Panc1 (cell line): ENCODE measurements at regions not wholly inside any gene's neighbourhood (a gene's known extent, or its start where the extent isn't known, plus 50 kb on each side); places are given as distances from the start of the nearest gene placed in this dataset.

ENCODE experiments used
- ATAC-seq: fragments of 200-7000 bp; cut with Tn5 transposase; 2 replicates; pipeline ENCODE4 v1.9.1; 2020; ENCODE audit warnings: mild to moderate bottlenecking, moderate library complexity
- BruUV-seq: library from RNA; stranded (reverse); fragments of 400-500 nt; replicated peaks from 2 replicates; lab custom pipeline; 2021; lab: Mats Ljungman, UMichigan
- CTCF ChIA-PET: fragments of 300-600 bp; sonication (Branson Sonifier 250); formaldehyde crosslinking; loops from one replicate; lab custom pipeline; 2022; ENCODE audit warnings: antibody characterized with exemption; lab: Charles Lee
- POLR2A ChIA-PET: fragments of 300-600 bp; sonication (Branson Sonifier 250); formaldehyde crosslinking; loops from one replicate; lab custom pipeline; 2022; ENCODE audit warnings: antibody characterized with exemption; lab: Charles Lee
- DNase-seq: peaks from one replicate; pipeline ENCODE4 v3.0.0-alpha.2; 2010; ENCODE audit warnings: low read depth, low spot score
- H3K27ac ChIP-seq: 2 replicates; pipeline ENCODE4 v1.5.1; 2011; ENCODE audit warnings: mild to moderate bottlenecking, low read length, inconsistent platforms
- H3K27me3 ChIP-seq: fragments of 200-500 bp; sonication (Bioruptor generic); 2 replicates; pipeline ENCODE4 v1.6.0; 2014; ENCODE audit warnings: low read length, inconsistent platforms; ENCODE audit not compliant: control insufficient read depth, insufficient read depth
- H3K36me3 ChIP-seq: fragments of 200-500 bp; sonication (Bioruptor generic); 2 replicates; pipeline ENCODE4 v1.5.1; 2014; ENCODE audit warnings: inconsistent platforms, mild to moderate bottlenecking, low read length, moderate library complexity; ENCODE audit not compliant: control insufficient read depth, insufficient read depth
- H3K4me1 ChIP-seq: 2 replicates; pipeline ENCODE4 v1.5.1; 2011; ENCODE audit warnings: inconsistent platforms, mild to moderate bottlenecking, low read length, moderate library complexity; ENCODE audit not compliant: control insufficient read depth, insufficient read depth
- H3K4me3 ChIP-seq, 2 experiments: 2 replicates each; pipeline ENCODE4 v1.5.1; 2011 to 2012; ENCODE audit warnings: low read depth in 2 of 2, low read length in 2 of 2, mild to moderate bottlenecking in 2 of 2, inconsistent platforms in 1 of 2, moderate library complexity in 1 of 2
- H3K9me3 ChIP-seq: fragments of 200-500 bp; sonication (Bioruptor generic); 2 replicates; pipeline ENCODE4 v1.5.1; 2014; ENCODE audit warnings: low read depth, mild to moderate bottlenecking, inconsistent platforms, low read length, moderate library complexity; ENCODE audit not compliant: control insufficient read depth, insufficient read depth
- POLR2AphosphoS5 ChIP-seq: IDR thresholded peaks from 2 replicates; pipeline ENCODE4 v1.6.1; 2012; ENCODE audit warnings: mild to moderate bottlenecking, low read depth, low read length, moderate library complexity
- SIN3A ChIP-seq: IDR thresholded peaks from 2 replicates; pipeline ENCODE4 v1.6.1; 2012; ENCODE audit warnings: low read depth, mild to moderate bottlenecking, low read length, moderate library complexity, borderline replicate concordance; ENCODE audit not compliant: insufficient read depth
- TCF7L2 ChIP-seq: IDR thresholded peaks from 2 replicates; pipeline ENCODE4 v1.6.1; 2011; ENCODE audit warnings: mild to moderate bottlenecking, low read depth, low read length, inconsistent platforms
- in situ Hi-C: cut with HindIII; loops from 2 replicates; pipeline ENCODE4 v1.10.0; 2016; ENCODE audit warnings: low sequenced_read_pairs, low pct_unique_long_range_greater_than_20kb
- intact Hi-C: fragments of 100-400 bp; cut with micrococcal nuclease; formaldehyde crosslinking; loops from one replicate; pipeline ENCODE4 v1.10.0; 2022; ENCODE audit not compliant: unreplicated experiment
- TF ChIP-seq, protein P1 (sequence below), 2 experiments: IDR thresholded peaks; 2 replicates each; pipeline ENCODE4 v1.6.1; 2011 to 2012; ENCODE audit warnings: low read depth in 2 of 2, control low read depth in 1 of 2, low read length in 1 of 2, mild to moderate bottlenecking in 1 of 2, moderate library complexity in 1 of 2; ENCODE audit not compliant: insufficient read depth in 1 of 2
- TF ChIP-seq, protein P2 (sequence below): fragments of 450-650 bp; IDR thresholded peaks from 2 replicates; pipeline ENCODE4 v1.5.1; 2017; ENCODE audit warnings: mild to moderate bottlenecking

DNA sequence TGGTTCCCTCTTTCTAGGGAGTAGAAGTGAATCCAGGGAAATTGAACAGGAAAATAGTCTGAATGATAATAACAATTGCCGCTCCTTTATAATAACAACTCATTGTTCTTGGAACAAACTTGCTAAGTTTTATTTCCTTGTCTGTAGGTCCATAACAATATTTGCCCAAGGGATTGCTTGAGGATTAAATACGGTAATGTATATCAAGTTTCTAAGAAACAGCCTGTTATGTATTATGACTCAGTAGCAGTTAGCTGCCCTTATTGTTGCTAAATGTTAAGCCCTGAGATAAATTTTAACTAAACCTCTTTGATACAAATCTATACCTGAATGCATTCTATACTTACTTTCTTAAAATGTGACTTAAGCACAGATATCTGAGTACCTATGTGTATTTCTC, 215.9 kb upstream of the AADAT start:
- no peak for DNase-seq
- in situ Hi-C loops: no loop called here
- Histone ChIP-seq H3K4me1 (no peaks in the 10 kb centered on the region), H3K9me3 (no peaks in the 10 kb centered on the region), H3K27ac (no peak overlapping the region), H3K36me3 (no peaks in the 10 kb centered on the region), H3K4me3 (no peak overlapping the region), H3K27me3 (no peaks in the 10 kb centered on the region)
- intact Hi-C loops: no loop called here
- TF ChIP-seq, protein P1, sequence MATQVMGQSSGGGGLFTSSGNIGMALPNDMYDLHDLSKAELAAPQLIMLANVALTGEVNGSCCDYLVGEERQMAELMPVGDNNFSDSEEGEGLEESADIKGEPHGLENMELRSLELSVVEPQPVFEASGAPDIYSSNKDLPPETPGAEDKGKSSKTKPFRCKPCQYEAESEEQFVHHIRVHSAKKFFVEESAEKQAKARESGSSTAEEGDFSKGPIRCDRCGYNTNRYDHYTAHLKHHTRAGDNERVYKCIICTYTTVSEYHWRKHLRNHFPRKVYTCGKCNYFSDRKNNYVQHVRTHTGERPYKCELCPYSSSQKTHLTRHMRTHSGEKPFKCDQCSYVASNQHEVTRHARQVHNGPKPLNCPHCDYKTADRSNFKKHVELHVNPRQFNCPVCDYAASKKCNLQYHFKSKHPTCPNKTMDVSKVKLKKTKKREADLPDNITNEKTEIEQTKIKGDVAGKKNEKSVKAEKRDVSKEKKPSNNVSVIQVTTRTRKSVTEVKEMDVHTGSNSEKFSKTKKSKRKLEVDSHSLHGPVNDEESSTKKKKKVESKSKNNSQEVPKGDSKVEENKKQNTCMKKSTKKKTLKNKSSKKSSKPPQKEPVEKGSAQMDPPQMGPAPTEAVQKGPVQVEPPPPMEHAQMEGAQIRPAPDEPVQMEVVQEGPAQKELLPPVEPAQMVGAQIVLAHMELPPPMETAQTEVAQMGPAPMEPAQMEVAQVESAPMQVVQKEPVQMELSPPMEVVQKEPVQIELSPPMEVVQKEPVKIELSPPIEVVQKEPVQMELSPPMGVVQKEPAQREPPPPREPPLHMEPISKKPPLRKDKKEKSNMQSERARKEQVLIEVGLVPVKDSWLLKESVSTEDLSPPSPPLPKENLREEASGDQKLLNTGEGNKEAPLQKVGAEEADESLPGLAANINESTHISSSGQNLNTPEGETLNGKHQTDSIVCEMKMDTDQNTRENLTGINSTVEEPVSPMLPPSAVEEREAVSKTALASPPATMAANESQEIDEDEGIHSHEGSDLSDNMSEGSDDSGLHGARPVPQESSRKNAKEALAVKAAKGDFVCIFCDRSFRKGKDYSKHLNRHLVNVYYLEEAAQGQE (IDR thresholded peaks at IDR 0.05; ENCODE audit: insufficient read depth in 1 of 2, low read depth in 2 of 2, low read length in 1 of 2): no peak
- TF ChIP-seq SIN3A (no peak), POLR2AphosphoS5 (no peak), TCF7L2 (no peak)
- TF ChIP-seq, protein P2, sequence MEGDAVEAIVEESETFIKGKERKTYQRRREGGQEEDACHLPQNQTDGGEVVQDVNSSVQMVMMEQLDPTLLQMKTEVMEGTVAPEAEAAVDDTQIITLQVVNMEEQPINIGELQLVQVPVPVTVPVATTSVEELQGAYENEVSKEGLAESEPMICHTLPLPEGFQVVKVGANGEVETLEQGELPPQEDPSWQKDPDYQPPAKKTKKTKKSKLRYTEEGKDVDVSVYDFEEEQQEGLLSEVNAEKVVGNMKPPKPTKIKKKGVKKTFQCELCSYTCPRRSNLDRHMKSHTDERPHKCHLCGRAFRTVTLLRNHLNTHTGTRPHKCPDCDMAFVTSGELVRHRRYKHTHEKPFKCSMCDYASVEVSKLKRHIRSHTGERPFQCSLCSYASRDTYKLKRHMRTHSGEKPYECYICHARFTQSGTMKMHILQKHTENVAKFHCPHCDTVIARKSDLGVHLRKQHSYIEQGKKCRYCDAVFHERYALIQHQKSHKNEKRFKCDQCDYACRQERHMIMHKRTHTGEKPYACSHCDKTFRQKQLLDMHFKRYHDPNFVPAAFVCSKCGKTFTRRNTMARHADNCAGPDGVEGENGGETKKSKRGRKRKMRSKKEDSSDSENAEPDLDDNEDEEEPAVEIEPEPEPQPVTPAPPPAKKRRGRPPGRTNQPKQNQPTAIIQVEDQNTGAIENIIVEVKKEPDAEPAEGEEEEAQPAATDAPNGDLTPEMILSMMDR: no peak
- no peak for ATAC-seq
- POLR2A ChIA-PET: no interaction called here
- BruUV-seq: no TSS peak
- CTCF ChIA-PET: no interaction called here

DNA sequence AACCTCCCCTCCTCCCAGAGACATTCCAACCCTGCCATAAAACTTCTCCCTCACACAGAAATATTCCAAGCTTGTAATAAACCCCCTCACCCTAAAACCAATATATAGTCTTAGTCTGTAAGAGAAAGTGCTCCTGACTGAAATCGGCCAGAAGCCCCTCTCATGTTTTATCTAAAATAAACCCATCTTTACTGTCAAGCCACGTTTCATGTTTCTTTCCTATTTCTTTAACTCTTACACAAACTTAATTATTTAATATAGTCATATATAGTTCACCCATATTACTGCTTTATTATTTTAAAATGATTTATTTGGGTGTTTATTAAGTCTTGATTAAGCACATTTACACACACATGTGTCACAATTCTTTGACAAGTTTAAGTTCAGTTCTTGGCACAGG, 191.3 kb upstream of the AADAT start:
- Histone ChIP-seq H3K4me3 (no peak overlapping the region), H3K4me1 (no peaks in the 10 kb centered on the region), H3K27ac (no peak overlapping the region), H3K9me3 (no peaks in the 10 kb centered on the region), H3K27me3 (no peaks in the 10 kb centered on the region), H3K36me3 (no peaks in the 10 kb centered on the region)
- intact Hi-C loops (no loop called here), in situ Hi-C loops (no loop called here)
- ATAC-seq (no peak), DNase-seq (no peak)
- ChIA-PET CTCF (no interaction called here), POLR2A (no interaction called here)
- no peak for TF ChIP-seq TCF7L2
- TF ChIP-seq, protein P2: no peak
- BruUV-seq: no TSS peak
